BLaER1 (cell line): ENCODE measurements at regions not wholly inside any gene's neighbourhood (a gene's known extent, or its start where the extent isn't known, plus 50 kb on each side); places are given as distances from the start of the nearest gene placed in this dataset.

ENCODE experiments used
- H3K27ac ChIP-seq: shearing (Covaris generic); formaldehyde crosslinking; 2 replicates; pipeline ENCODE4 v1.8.1; 2022
- H3K27me3 ChIP-seq: shearing (Covaris generic); formaldehyde crosslinking; 2 replicates; pipeline ENCODE4 v1.8.1; 2022
- H3K36me3 ChIP-seq: shearing (Covaris generic); formaldehyde crosslinking; 2 replicates; pipeline ENCODE4 v1.8.1; 2022
- H3K4me1 ChIP-seq: shearing (Covaris generic); formaldehyde crosslinking; 2 replicates; pipeline ENCODE4 v1.8.1; 2022
- H3K4me2 ChIP-seq: shearing (Covaris generic); formaldehyde crosslinking; 2 replicates; pipeline ENCODE4 v1.8.1; 2022
- H3K4me3 ChIP-seq: shearing (Covaris generic); formaldehyde crosslinking; 2 replicates; pipeline ENCODE4 v1.8.1; 2022
- H3K9ac ChIP-seq: shearing (Covaris generic); formaldehyde crosslinking; 2 replicates; pipeline ENCODE4 v1.8.1; 2022
- H3K9me3 ChIP-seq: shearing (Covaris generic); formaldehyde crosslinking; 2 replicates; pipeline ENCODE4 v1.8.1; 2022
- H4K20me1 ChIP-seq: shearing (Covaris generic); formaldehyde crosslinking; 2 replicates; pipeline ENCODE4 v1.8.1; 2022
- Cebpa-rat ChIP-seq: shearing (Covaris generic); IDR thresholded peaks from 2 replicates; pipeline ENCODE4 v1.8.1; 2022

GRCh38 chr7:82539969-82540368, 96.4 kb upstream of the CACNA2D1 start:
- Histone ChIP-seq H4K20me1 (no peaks in the 10 kb centered on the region), H3K4me1 (no peaks in the 10 kb centered on the region), H3K9me3 (no peaks in the 10 kb centered on the region), H3K4me3 (no peak overlapping the region), H3K36me3 (no peaks in the 10 kb centered on the region), H3K27me3 (no peaks in the 10 kb centered on the region), H3K27ac (no peak overlapping the region), H3K9ac (no peak overlapping the region), H3K4me2 (no peak overlapping the region)
- no peak for TF ChIP-seq Cebpa-rat

- H3K4me2 ChIP-seq: no peak overlapping the region
- H3K9ac ChIP-seq: no peak overlapping the region
- no peaks in the 10 kb centered on the region for H3K9me3 ChIP-seq
- no peak overlapping the region for H3K4me3 ChIP-seq
- TF ChIP-seq Cebpa-rat: no peak
- no peaks in the 10 kb centered on the region for H3K4me1 ChIP-seq
- H3K36me3 ChIP-seq: no peaks in the 10 kb centered on the region
- no peak overlapping the region for H3K27ac ChIP-seq
- no peaks in the 10 kb centered on the region for H4K20me1 ChIP-seq
- no peaks in the 10 kb centered on the region for H3K27me3 ChIP-seq
These were observed 91.1 kb upstream of the CACNA2D1 start for GRCh38 chr7:82534684-82535083.

GRCh38 chr7:82530361-82530760, 86.8 kb upstream of the CACNA2D1 start:
- Histone ChIP-seq H4K20me1 (no peaks in the 10 kb centered on the region), H3K4me1 (peaks cover 7% of the 10 kb centered on the region), H3K27me3 (no peaks in the 10 kb centered on the region), H3K9ac (no peak overlapping the region), H3K27ac (no peak overlapping the region), H3K36me3 (no peaks in the 10 kb centered on the region), H3K4me2 (no peak overlapping the region), H3K4me3 (no peak overlapping the region), H3K9me3 (no peaks in the 10 kb centered on the region)
- TF ChIP-seq Cebpa-rat: no peak

GRCh38 chr7:82528577-82529310, 85.2 kb upstream of the CACNA2D1 start:
- Histone ChIP-seq H3K4me1 (peaks cover 7% of the 10 kb centered on the region), H3K27ac (no peak overlapping the region), H3K36me3 (no peaks in the 10 kb centered on the region), H3K9me3 (no peaks in the 10 kb centered on the region), H4K20me1 (no peaks in the 10 kb centered on the region), H3K9ac (no peak overlapping the region), H3K4me2 (peak overlapping the region; percentile 6; the same call in 1 of the 2 replicates), H3K4me3 (no peak overlapping the region), H3K27me3 (no peaks in the 10 kb centered on the region)
- no peak for TF ChIP-seq Cebpa-rat

GRCh38 chr7:82527851-82528250, 84.3 kb upstream of the CACNA2D1 start:
- Histone ChIP-seq H3K27me3 (no peaks in the 10 kb centered on the region), H3K27ac (no peak overlapping the region), H4K20me1 (no peaks in the 10 kb centered on the region), H3K9me3 (no peaks in the 10 kb centered on the region), H3K4me3 (no peak overlapping the region), H3K9ac (no peak overlapping the region), H3K4me1 (peaks cover 7% of the 10 kb centered on the region), H3K4me2 (no peak overlapping the region), H3K36me3 (no peaks in the 10 kb centered on the region)
- no peak for TF ChIP-seq Cebpa-rat

- no peaks in the 10 kb centered on the region for H3K4me1 ChIP-seq
- no peaks in the 10 kb centered on the region for H3K36me3 ChIP-seq
- H3K27me3 ChIP-seq: no peaks in the 10 kb centered on the region
- no peak for TF ChIP-seq Cebpa-rat
- no peak overlapping the region for H3K4me2 ChIP-seq
- H3K27ac ChIP-seq: no peak overlapping the region
- no peak overlapping the region for H3K4me3 ChIP-seq
- H4K20me1 ChIP-seq: no peaks in the 10 kb centered on the region
- H3K9ac ChIP-seq: no peak overlapping the region
- no peaks in the 10 kb centered on the region for H3K9me3 ChIP-seq
These were observed 78.4 kb upstream of the CACNA2D1 start for GRCh38 chr7:82521906-82522445.

GRCh38 chr7:82517050-82517449, 73.5 kb upstream of the CACNA2D1 start:
- H3K4me1 ChIP-seq: no peaks in the 10 kb centered on the region
- no peak for TF ChIP-seq Cebpa-rat
- H3K27me3 ChIP-seq: no peaks in the 10 kb centered on the region
- no peak overlapping the region for H3K4me2 ChIP-seq
- H3K4me3 ChIP-seq: no peak overlapping the region
- no peaks in the 10 kb centered on the region for H3K9me3 ChIP-seq
- no peaks in the 10 kb centered on the region for H4K20me1 ChIP-seq
- no peak overlapping the region for H3K27ac ChIP-seq
- no peak overlapping the region for H3K9ac ChIP-seq
- no peaks in the 10 kb centered on the region for H3K36me3 ChIP-seq

- no peak for TF ChIP-seq Cebpa-rat
- H3K4me2 ChIP-seq: no peak overlapping the region
- no peaks in the 10 kb centered on the region for H3K36me3 ChIP-seq
- no peak overlapping the region for H3K4me3 ChIP-seq
- no peaks in the 10 kb centered on the region for H4K20me1 ChIP-seq
- peaks cover 17% of the 10 kb centered on the region for H3K4me1 ChIP-seq
- no peak overlapping the region for H3K9ac ChIP-seq
- no peak overlapping the region for H3K27ac ChIP-seq
- H3K27me3 ChIP-seq: no peaks in the 10 kb centered on the region
- no peaks in the 10 kb centered on the region; the same call in 1 of the 2 replicates for H3K9me3 ChIP-seq
These were observed 68.0 kb upstream of the CACNA2D1 start for GRCh38 chr7:82511542-82511941.

- Histone ChIP-seq H4K20me1 (no peaks in the 10 kb centered on the region), H3K4me1 (peaks cover 17% of the 10 kb centered on the region), H3K27me3 (no peaks in the 10 kb centered on the region), H3K4me3 (peak overlapping the region; percentile 49), H3K4me2 (peak overlapping the region; percentile 73), H3K36me3 (no peaks in the 10 kb centered on the region), H3K27ac (peak overlapping the region; percentile 59), H3K9ac (no peak overlapping the region), H3K9me3 (no peaks in the 10 kb centered on the region; the same call in 1 of the 2 replicates)
- no peak for TF ChIP-seq Cebpa-rat
These were observed 64.5 kb upstream of the CACNA2D1 start for GRCh38 chr7:82507976-82508677.

- Histone ChIP-seq H3K4me1 (peaks cover 17% of the 10 kb centered on the region), H3K27ac (no peak overlapping the region), H3K36me3 (no peaks in the 10 kb centered on the region), H3K4me2 (peak overlapping the region; percentile 73), H4K20me1 (no peaks in the 10 kb centered on the region), H3K9ac (no peak overlapping the region), H3K27me3 (no peaks in the 10 kb centered on the region), H3K4me3 (peak overlapping the region; percentile 49), H3K9me3 (no peaks in the 10 kb centered on the region; the same call in 1 of the 2 replicates)
- TF ChIP-seq Cebpa-rat: no peak
These were observed 63.9 kb upstream of the CACNA2D1 start for GRCh38 chr7:82507365-82507975.
